ENCODE measurements at regions not wholly inside any gene's neighbourhood (a gene's known extent, or its start where the extent isn't known, plus 50 kb on each side); places are given as distances from the start of the nearest gene placed in this dataset.

- no peaks in the 10 kb centered on the region for H3K27me3 ChIP-seq (ENCODE audit: control insufficient read depth in 1 of 2, insufficient read depth in 2 of 2, low read length in 1 of 2)
Measured at GRCh38 chr7:10245406-10245805, 728.3 kb upstream of the PHF14 start.

GRCh38 chr7:10257438-10257837, 716.2 kb upstream of the PHF14 start:
- Histone ChIP-seq H3K36me3 (ENCODE audit: control insufficient read depth in 1 of 2, insufficient read depth in 2 of 2, low read length in 1 of 2) (no peaks in the 10 kb centered on the region), H3K4me1 (ENCODE audit: control insufficient read depth in 1 of 2, insufficient read depth in 2 of 2, low read length in 2 of 2) (no peaks in the 10 kb centered on the region), H3K9me3 (ENCODE audit: control insufficient read depth, low read length) (no peaks in the 10 kb centered on the region), H3K27me3 (ENCODE audit: control insufficient read depth in 1 of 2, insufficient read depth in 2 of 2, low read length in 1 of 2) (no peaks in the 10 kb centered on the region), H3K27ac (ENCODE audit: low read depth in 1 of 2, low read length in 2 of 2) (no peak overlapping the region), H3K4me3 (ENCODE audit: low read length in 2 of 2) (no peak overlapping the region)
- WGBS, 2 donors: 93 to 97% methylated on average over 5 of the region's 5 CpGs
- intact Hi-C loops (cut with DNase I): no loop called here
- no peak for ATAC-seq (ENCODE audit: low FRiP score)
- no peak for DNase-seq

More at GRCh38 chr7:10245406-10245805, 728.3 kb upstream of the PHF14 start:
- no peak overlapping the region for H3K27ac ChIP-seq (ENCODE audit: low read depth in 1 of 2, low read length in 2 of 2)
- intact Hi-C loops (cut with DNase I): no loop called here
- ATAC-seq (ENCODE audit: low FRiP score) (no peak), DNase-seq (no peak)
- peaks cover 2% of the 10 kb centered on the region for H3K9me3 ChIP-seq (ENCODE audit: control insufficient read depth, low read length)
- H3K36me3 ChIP-seq (ENCODE audit: control insufficient read depth in 1 of 2, insufficient read depth in 2 of 2, low read length in 1 of 2): no peaks in the 10 kb centered on the region
- H3K4me1 ChIP-seq (ENCODE audit: control insufficient read depth in 1 of 2, insufficient read depth in 2 of 2, low read length in 2 of 2): no peaks in the 10 kb centered on the region
- no peak overlapping the region for H3K4me3 ChIP-seq (ENCODE audit: low read length in 2 of 2)

GRCh38 chr7:10266976-10267375, 706.7 kb upstream of the PHF14 start:
- intact Hi-C loops (cut with DNase I): no loop called here
- Histone ChIP-seq H3K36me3 (ENCODE audit: control insufficient read depth in 1 of 2, insufficient read depth in 2 of 2, low read length in 1 of 2) (no peaks in the 10 kb centered on the region), H3K27me3 (ENCODE audit: control insufficient read depth in 1 of 2, insufficient read depth in 2 of 2, low read length in 1 of 2) (no peaks in the 10 kb centered on the region), H3K9me3 (ENCODE audit: control insufficient read depth, low read length) (no peaks in the 10 kb centered on the region), H3K27ac (ENCODE audit: low read depth in 1 of 2, low read length in 2 of 2) (no peak overlapping the region), H3K4me3 (ENCODE audit: low read length in 2 of 2) (no peak overlapping the region), H3K4me1 (ENCODE audit: control insufficient read depth in 1 of 2, insufficient read depth in 2 of 2, low read length in 2 of 2) (no peaks in the 10 kb centered on the region)
- ATAC-seq (ENCODE audit: low FRiP score): no peak
- DNase-seq: no peak
- 32 to 35% methylated on average over 2 of the region's 2 CpGs for WGBS, 2 donors

GRCh38 chr7:10268034-10268433, 705.6 kb upstream of the PHF14 start:
- ATAC-seq (ENCODE audit: low FRiP score): no peak

GRCh38 chr7:10282909-10283308, 690.8 kb upstream of the PHF14 start:
- Histone ChIP-seq H3K4me3 (ENCODE audit: low read length in 2 of 2) (no peak overlapping the region), H3K9me3 (ENCODE audit: control insufficient read depth, low read length) (no peaks in the 10 kb centered on the region), H3K4me1 (ENCODE audit: control insufficient read depth in 1 of 2, insufficient read depth in 2 of 2, low read length in 2 of 2) (no peaks in the 10 kb centered on the region), H3K27ac (ENCODE audit: low read depth in 1 of 2, low read length in 2 of 2) (no peak overlapping the region), H3K27me3 (ENCODE audit: control insufficient read depth in 1 of 2, insufficient read depth in 2 of 2, low read length in 1 of 2) (no peaks in the 10 kb centered on the region), H3K36me3 (ENCODE audit: control insufficient read depth in 1 of 2, insufficient read depth in 2 of 2, low read length in 1 of 2) (no peaks in the 10 kb centered on the region)
- intact Hi-C loops (cut with DNase I): no loop called here
- DNase-seq: no peak
- no peak for ATAC-seq (ENCODE audit: low FRiP score)

More at GRCh38 chr7:10268034-10268433, 705.6 kb upstream of the PHF14 start:
- Histone ChIP-seq H3K9me3 (ENCODE audit: control insufficient read depth, low read length) (no peaks in the 10 kb centered on the region), H3K4me1 (ENCODE audit: control insufficient read depth in 1 of 2, insufficient read depth in 2 of 2, low read length in 2 of 2) (no peaks in the 10 kb centered on the region), H3K36me3 (ENCODE audit: control insufficient read depth in 1 of 2, insufficient read depth in 2 of 2, low read length in 1 of 2) (no peaks in the 10 kb centered on the region), H3K4me3 (ENCODE audit: low read length in 2 of 2) (no peak overlapping the region), H3K27ac (ENCODE audit: low read depth in 1 of 2, low read length in 2 of 2) (no peak overlapping the region), H3K27me3 (ENCODE audit: control insufficient read depth in 1 of 2, insufficient read depth in 2 of 2, low read length in 1 of 2) (no peaks in the 10 kb centered on the region)
- DNase-seq: no peak
- WGBS, 2 donors: 4 to 8% methylated on average over 3 of the region's 3 CpGs
- intact Hi-C loops (cut with DNase I): no loop called here

GRCh38 chr7:10284001-10284400, 689.7 kb upstream of the PHF14 start:
- Histone ChIP-seq H3K27me3 (ENCODE audit: control insufficient read depth in 1 of 2, insufficient read depth in 2 of 2, low read length in 1 of 2) (no peaks in the 10 kb centered on the region), H3K4me3 (ENCODE audit: low read length in 2 of 2) (no peak overlapping the region), H3K27ac (ENCODE audit: low read depth in 1 of 2, low read length in 2 of 2) (no peak overlapping the region), H3K4me1 (ENCODE audit: control insufficient read depth in 1 of 2, insufficient read depth in 2 of 2, low read length in 2 of 2) (no peaks in the 10 kb centered on the region), H3K36me3 (ENCODE audit: control insufficient read depth in 1 of 2, insufficient read depth in 2 of 2, low read length in 1 of 2) (no peaks in the 10 kb centered on the region), H3K9me3 (ENCODE audit: control insufficient read depth, low read length) (no peaks in the 10 kb centered on the region)
- no peak for DNase-seq
- intact Hi-C loops (cut with DNase I): no loop called here
- ATAC-seq (ENCODE audit: low FRiP score): no peak
- WGBS, 2 donors: 87 to 92% methylated on average over 1 of the region's 1 CpG

GRCh38 chr7:10299384-10299783, 674.3 kb upstream of the PHF14 start:
- H3K36me3 ChIP-seq (ENCODE audit: control insufficient read depth in 1 of 2, insufficient read depth in 2 of 2, low read length in 1 of 2): no peaks in the 10 kb centered on the region
- no peak overlapping the region for H3K27ac ChIP-seq (ENCODE audit: low read depth in 1 of 2, low read length in 2 of 2)
- WGBS, 2 donors: 81 to 85% methylated on average over 3 of the region's 3 CpGs
- DNase-seq: no peak
- intact Hi-C loops (cut with DNase I): no loop called here
- no peak overlapping the region for H3K4me3 ChIP-seq (ENCODE audit: low read length in 2 of 2)
- no peaks in the 10 kb centered on the region for H3K27me3 ChIP-seq (ENCODE audit: control insufficient read depth in 1 of 2, insufficient read depth in 2 of 2, low read length in 1 of 2)
- ATAC-seq (ENCODE audit: low FRiP score): no peak
- H3K4me1 ChIP-seq (ENCODE audit: control insufficient read depth in 1 of 2, insufficient read depth in 2 of 2, low read length in 2 of 2): no peaks in the 10 kb centered on the region
- no peaks in the 10 kb centered on the region for H3K9me3 ChIP-seq (ENCODE audit: control insufficient read depth, low read length)

- Histone ChIP-seq H3K36me3 (ENCODE audit: control insufficient read depth in 1 of 2, insufficient read depth in 2 of 2, low read length in 1 of 2) (no peaks in the 10 kb centered on the region), H3K9me3 (ENCODE audit: control insufficient read depth, low read length) (no peaks in the 10 kb centered on the region), H3K4me3 (ENCODE audit: low read length in 2 of 2) (no peak overlapping the region), H3K27ac (ENCODE audit: low read depth in 1 of 2, low read length in 2 of 2) (no peak overlapping the region), H3K27me3 (ENCODE audit: control insufficient read depth in 1 of 2, insufficient read depth in 2 of 2, low read length in 1 of 2) (no peaks in the 10 kb centered on the region), H3K4me1 (ENCODE audit: control insufficient read depth in 1 of 2, insufficient read depth in 2 of 2, low read length in 2 of 2) (no peaks in the 10 kb centered on the region)
- intact Hi-C loops (cut with DNase I): no loop called here
- WGBS, 2 donors: 14 to 15% methylated on average over 5 of the region's 5 CpGs
- DNase-seq (no peak), ATAC-seq (ENCODE audit: low FRiP score) (no peak)
Measured at GRCh38 chr7:10300577-10300976, 673.1 kb upstream of the PHF14 start.

GRCh38 chr7:10308276-10308675, 665.4 kb upstream of the PHF14 start:
- DNase-seq: no peak
- no peak overlapping the region for H3K4me3 ChIP-seq (ENCODE audit: low read length in 2 of 2)
- intact Hi-C loops (cut with DNase I): no loop called here
- H3K4me1 ChIP-seq (ENCODE audit: control insufficient read depth in 1 of 2, insufficient read depth in 2 of 2, low read length in 2 of 2): no peaks in the 10 kb centered on the region
- H3K36me3 ChIP-seq (ENCODE audit: control insufficient read depth in 1 of 2, insufficient read depth in 2 of 2, low read length in 1 of 2): no peaks in the 10 kb centered on the region
- no peaks in the 10 kb centered on the region for H3K27me3 ChIP-seq (ENCODE audit: control insufficient read depth in 1 of 2, insufficient read depth in 2 of 2, low read length in 1 of 2)
- no peak for ATAC-seq (ENCODE audit: low FRiP score)
- H3K27ac ChIP-seq (ENCODE audit: low read depth in 1 of 2, low read length in 2 of 2): no peak overlapping the region
- no peaks in the 10 kb centered on the region for H3K9me3 ChIP-seq (ENCODE audit: control insufficient read depth, low read length)

Measured in aorta (tissue), 5 donors.